ENCODE measurements at regions not wholly inside any gene's neighbourhood (a gene's known extent, or its start where the extent isn't known, plus 50 kb on each side); places are given as distances from the start of the nearest gene placed in this dataset.
A peak's percentile ranks its signal among the peaks of the same experiment; 100 is the strongest.

- no peaks in the 10 kb centered on the region for H3K9me3 ChIP-seq (ENCODE audit: insufficient read depth, low read length, severe bottlenecking)
- no peak overlapping the region for H3K27ac ChIP-seq (ENCODE audit: low read length)
- no peak overlapping the region for H3K4me3 ChIP-seq (ENCODE audit: low read depth in 1 of 2, low read length in 2 of 2)
- no peaks in the 10 kb centered on the region for H3K27me3 ChIP-seq (ENCODE audit: insufficient read depth, low read length, poor library complexity)
- ATAC-seq (ENCODE audit: insufficient read depth, low read depth) (peak; percentile 83), DNase-seq (peak; percentile 26)
- H2AFZ ChIP-seq (ENCODE audit: low read depth, low read length) = 0 out of 2 replicates have a peak overlapping the region, but pooled peaks have one; percentile 21
- H3K36me3 ChIP-seq (ENCODE audit: insufficient read depth, low read length) = no peaks in the 10 kb centered on the region
- peaks cover 7% of the 10 kb centered on the region for H3K4me1 ChIP-seq (ENCODE audit: insufficient read depth, low read length)
- H4K20me1 ChIP-seq (ENCODE audit: insufficient read depth, low read length) = no peaks in the 10 kb centered on the region
- H3K9ac ChIP-seq (ENCODE audit: low read depth, low read length) = no peak overlapping the region
- no peak overlapping the region for H3K4me2 ChIP-seq (ENCODE audit: insufficient read depth, low read length)
- TF ChIP-seq CTCF (IDR thresholded peaks at IDR 0.05; ENCODE audit: borderline replicate concordance, extremely low read depth, low read length, poor library complexity, severe bottlenecking) (no peak), EZH2 (IDR thresholded peaks at IDR 0.05; ENCODE audit: borderline replicate concordance, low read depth, low read length, severe bottlenecking) (no peak)
- H3K79me2 ChIP-seq (ENCODE audit: insufficient read depth, low read length) = no peaks in the 10 kb centered on the region
Observed at GRCh38 chr2:106314444-106314843, 120.3 kb upstream of the UXS1 start.

DNA sequence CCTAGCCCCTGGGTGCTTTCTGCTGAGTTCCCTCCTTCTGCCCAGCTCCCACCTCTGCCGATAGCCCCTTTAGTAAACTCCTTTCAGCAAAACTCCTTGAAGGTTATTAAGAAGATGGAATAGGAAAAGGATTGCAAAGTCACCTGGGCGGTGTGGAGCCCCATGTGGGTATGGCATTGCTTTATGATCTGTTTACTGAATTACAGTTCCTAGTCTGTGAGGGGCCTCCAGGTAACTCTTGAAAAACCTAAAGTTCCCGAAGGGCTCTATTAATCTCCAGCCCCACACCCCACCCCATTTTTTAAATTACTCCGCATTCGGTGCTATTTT lies 116.9 kb upstream of the UXS1 start:
- Histone ChIP-seq H3K9me3 (ENCODE audit: insufficient read depth, low read length, severe bottlenecking) (no peaks in the 10 kb centered on the region), H4K20me1 (ENCODE audit: insufficient read depth, low read length) (no peaks in the 10 kb centered on the region), H3K36me3 (ENCODE audit: insufficient read depth, low read length) (no peaks in the 10 kb centered on the region), H3K4me3 (ENCODE audit: low read depth in 1 of 2, low read length in 2 of 2) (no peak overlapping the region), H3K27me3 (ENCODE audit: insufficient read depth, low read length, poor library complexity) (no peaks in the 10 kb centered on the region), H3K4me1 (ENCODE audit: insufficient read depth, low read length) (peaks cover 7% of the 10 kb centered on the region), H3K9ac (ENCODE audit: low read depth, low read length) (no peak overlapping the region), H3K27ac (ENCODE audit: low read length) (no peak overlapping the region), H2AFZ (ENCODE audit: low read depth, low read length) (no peak overlapping the region; the same call in 1 of the 2 replicates), H3K79me2 (ENCODE audit: insufficient read depth, low read length) (no peaks in the 10 kb centered on the region), H3K4me2 (ENCODE audit: insufficient read depth, low read length) (no peak overlapping the region)
- DNase-seq = no peak
- no peak for TF ChIP-seq CTCF (IDR thresholded peaks at IDR 0.05; ENCODE audit: borderline replicate concordance, extremely low read depth, low read length, poor library complexity, severe bottlenecking)
- no peak for TF ChIP-seq EZH2 (IDR thresholded peaks at IDR 0.05; ENCODE audit: borderline replicate concordance, low read depth, low read length, severe bottlenecking)
- ATAC-seq (ENCODE audit: insufficient read depth, low read depth) = no peak

DNA sequence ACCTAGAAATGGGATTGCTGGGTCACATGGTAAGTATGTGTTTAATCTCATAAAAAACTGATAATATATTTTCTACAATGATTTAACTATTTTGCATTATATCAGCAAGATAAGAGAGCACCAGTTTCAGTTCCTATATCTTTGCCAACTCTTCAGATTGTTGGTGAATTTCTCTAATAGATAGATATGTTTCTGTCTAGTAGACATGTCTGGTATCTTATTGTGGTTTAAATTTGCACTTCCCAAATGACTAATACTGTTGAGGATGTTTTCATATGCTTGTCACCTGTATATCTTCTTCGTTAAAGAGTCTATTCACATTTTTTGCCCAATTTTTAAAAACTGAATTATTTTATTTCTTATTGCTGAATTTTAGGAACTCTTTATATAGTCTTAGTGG lies 113.8 kb upstream of the UXS1 start:
- no peak overlapping the region for H3K4me3 ChIP-seq (ENCODE audit: low read depth in 1 of 2, low read length in 2 of 2)
- no peaks in the 10 kb centered on the region for H3K79me2 ChIP-seq (ENCODE audit: insufficient read depth, low read length)
- DNase-seq (no peak), ATAC-seq (ENCODE audit: insufficient read depth, low read depth) (no peak)
- H3K36me3 ChIP-seq (ENCODE audit: insufficient read depth, low read length) = no peaks in the 10 kb centered on the region
- no peak overlapping the region for H3K27ac ChIP-seq (ENCODE audit: low read length)
- H3K4me1 ChIP-seq (ENCODE audit: insufficient read depth, low read length) = no peaks in the 10 kb centered on the region
- no peaks in the 10 kb centered on the region for H4K20me1 ChIP-seq (ENCODE audit: insufficient read depth, low read length)
- TF ChIP-seq EZH2 (IDR thresholded peaks at IDR 0.05; ENCODE audit: borderline replicate concordance, low read depth, low read length, severe bottlenecking) (no peak), CTCF (IDR thresholded peaks at IDR 0.05; ENCODE audit: borderline replicate concordance, extremely low read depth, low read length, poor library complexity, severe bottlenecking) (no peak)
- no peak overlapping the region for H2AFZ ChIP-seq (ENCODE audit: low read depth, low read length)
- no peaks in the 10 kb centered on the region for H3K9me3 ChIP-seq (ENCODE audit: insufficient read depth, low read length, severe bottlenecking)
- H3K27me3 ChIP-seq (ENCODE audit: insufficient read depth, low read length, poor library complexity) = no peaks in the 10 kb centered on the region
- H3K4me2 ChIP-seq (ENCODE audit: insufficient read depth, low read length) = no peak overlapping the region
- no peak overlapping the region for H3K9ac ChIP-seq (ENCODE audit: low read depth, low read length)

GRCh38 chr2:106306387-106306786 lies 112.3 kb upstream of the UXS1 start:
- no peaks in the 10 kb centered on the region for H3K79me2 ChIP-seq (ENCODE audit: insufficient read depth, low read length)
- H3K4me3 ChIP-seq (ENCODE audit: low read depth in 1 of 2, low read length in 2 of 2) = no peak overlapping the region
- H4K20me1 ChIP-seq (ENCODE audit: insufficient read depth, low read length) = no peaks in the 10 kb centered on the region
- H3K27me3 ChIP-seq (ENCODE audit: insufficient read depth, low read length, poor library complexity) = no peaks in the 10 kb centered on the region
- H3K9ac ChIP-seq (ENCODE audit: low read depth, low read length) = no peak overlapping the region
- TF ChIP-seq EZH2 (IDR thresholded peaks at IDR 0.05; ENCODE audit: borderline replicate concordance, low read depth, low read length, severe bottlenecking) = no peak
- no peak for TF ChIP-seq CTCF (IDR thresholded peaks at IDR 0.05; ENCODE audit: borderline replicate concordance, extremely low read depth, low read length, poor library complexity, severe bottlenecking)
- no peaks in the 10 kb centered on the region for H3K36me3 ChIP-seq (ENCODE audit: insufficient read depth, low read length)
- no peaks in the 10 kb centered on the region for H3K4me1 ChIP-seq (ENCODE audit: insufficient read depth, low read length)
- no peaks in the 10 kb centered on the region for H3K9me3 ChIP-seq (ENCODE audit: insufficient read depth, low read length, severe bottlenecking)
- H3K4me2 ChIP-seq (ENCODE audit: insufficient read depth, low read length) = no peak overlapping the region
- DNase-seq (no peak), ATAC-seq (ENCODE audit: insufficient read depth, low read depth) (no peak)
- no peak overlapping the region for H2AFZ ChIP-seq (ENCODE audit: low read depth, low read length)
- no peak overlapping the region for H3K27ac ChIP-seq (ENCODE audit: low read length)
